ENCODE measurements at regions not wholly inside any gene's neighbourhood (a gene's known extent, or its start where the extent isn't known, plus 50 kb on each side); places are given as distances from the start of the nearest gene placed in this dataset.

GRCh38 chr3:187975561-187976364 is 178.2 kb upstream of the LPP start:
- TF ChIP-seq POLR2AphosphoS5 (IDR thresholded peaks at IDR 0.05; ENCODE audit: low read depth, low read length) (no peak), FOXP2 (optimal IDR thresholded peaks at IDR 0.05; ENCODE audit: borderline replicate concordance, extremely low read depth, extremely low read length, insufficient read depth) (no peak), TAF1 (IDR thresholded peaks at IDR 0.05; ENCODE audit: borderline replicate concordance, insufficient read depth, low read length) (no peak), SIN3A (IDR thresholded peaks at IDR 0.05; ENCODE audit: borderline replicate concordance, insufficient read depth, low read length) (no peak), REST (IDR thresholded peaks at IDR 0.05; ENCODE audit: insufficient read depth in 1 of 2, low read depth in 2 of 2, low read length in 2 of 2) (no peak)

- no peak for TF ChIP-seq REST (IDR thresholded peaks at IDR 0.05; ENCODE audit: insufficient read depth in 1 of 2, low read depth in 2 of 2, low read length in 2 of 2)
- no peak for TF ChIP-seq POLR2AphosphoS5 (IDR thresholded peaks at IDR 0.05; ENCODE audit: low read depth, low read length)
- no peak for TF ChIP-seq TAF1 (IDR thresholded peaks at IDR 0.05; ENCODE audit: borderline replicate concordance, insufficient read depth, low read length)
- TF ChIP-seq FOXP2 (optimal IDR thresholded peaks at IDR 0.05; ENCODE audit: borderline replicate concordance, extremely low read depth, extremely low read length, insufficient read depth) = no peak
- no peak for TF ChIP-seq SIN3A (IDR thresholded peaks at IDR 0.05; ENCODE audit: borderline replicate concordance, insufficient read depth, low read length)
Measured at GRCh38 chr3:187976365-187976900, 177.5 kb upstream of the LPP start.

GRCh38 chr3:187977659-187978058 is 176.3 kb upstream of the LPP start:
- TF ChIP-seq FOXP2 (optimal IDR thresholded peaks at IDR 0.05; ENCODE audit: borderline replicate concordance, extremely low read depth, extremely low read length, insufficient read depth) = no peak
- TF ChIP-seq REST (IDR thresholded peaks at IDR 0.05; ENCODE audit: insufficient read depth in 1 of 2, low read depth in 2 of 2, low read length in 2 of 2) = no peak
- TF ChIP-seq TAF1 (IDR thresholded peaks at IDR 0.05; ENCODE audit: borderline replicate concordance, insufficient read depth, low read length) = no peak
- no peak for TF ChIP-seq POLR2AphosphoS5 (IDR thresholded peaks at IDR 0.05; ENCODE audit: low read depth, low read length)
- no peak for TF ChIP-seq SIN3A (IDR thresholded peaks at IDR 0.05; ENCODE audit: borderline replicate concordance, insufficient read depth, low read length)

- no peak for TF ChIP-seq REST (IDR thresholded peaks at IDR 0.05; ENCODE audit: insufficient read depth in 1 of 2, low read depth in 2 of 2, low read length in 2 of 2)
- no peak for TF ChIP-seq TAF1 (IDR thresholded peaks at IDR 0.05; ENCODE audit: borderline replicate concordance, insufficient read depth, low read length)
- TF ChIP-seq POLR2AphosphoS5 (IDR thresholded peaks at IDR 0.05; ENCODE audit: low read depth, low read length) = no peak
- TF ChIP-seq SIN3A (IDR thresholded peaks at IDR 0.05; ENCODE audit: borderline replicate concordance, insufficient read depth, low read length) = no peak
- no peak for TF ChIP-seq FOXP2 (optimal IDR thresholded peaks at IDR 0.05; ENCODE audit: borderline replicate concordance, extremely low read depth, extremely low read length, insufficient read depth)
Measured at GRCh38 chr3:187978433-187979011, 175.4 kb upstream of the LPP start.

All from PFSK-1 (cell line).